GM10248 (cell line): ENCODE measurements at regions not wholly inside any gene's neighbourhood (a gene's known extent, or its start where the extent isn't known, plus 50 kb on each side); places are given as distances from the start of the nearest gene placed in this dataset.

Source experiments
- CTCF ChIA-PET: fragments of 300-600 bp; sonication (Branson Sonifier 250); formaldehyde crosslinking; extraction: SDS; loops from one replicate; lab custom pipeline; 2021; ENCODE audit warnings: antibody characterized with exemption; lab: Yijun Ruan, JAX
- POLR2A ChIA-PET: fragments of 350-650 bp; sonication (Branson Sonifier 250); formaldehyde crosslinking; extraction: SDS; loops from one replicate; lab custom pipeline; 2020; ENCODE audit warnings: antibody characterized with exemption; lab: Yijun Ruan, JAX
- DNase-seq: peaks from one replicate; pipeline ENCODE4 v3.0.0; 2012; ENCODE audit errors: extremely low spot score
- CTCF ChIP-seq: IDR thresholded peaks from 2 replicates; pipeline ENCODE4 v1.5.1; 2012; ENCODE audit warnings: mild to moderate bottlenecking, low read depth; ENCODE audit errors: extremely low read depth, missing control alignments, control extremely low read depth

- TF ChIP-seq CTCF: no peak
- DNase-seq: no peak
- POLR2A ChIA-PET: no interaction called here
- CTCF ChIA-PET: no interaction called here
Observed at GRCh38 chr11:44397586-44398178, 87.7 kb upstream of the ALX4 start.

GRCh38 chr11:44398266-44399030 is 88.5 kb upstream of the ALX4 start:
- ChIA-PET POLR2A (no interaction called here), CTCF (interaction anchor here (1.3 kb wide), 1 partner anchor 21 kb away, joined by 3 read pairs; no protein-coding TSS in a partner anchor)
- no peak for DNase-seq
- no peak for TF ChIP-seq CTCF

- CTCF ChIA-PET: no interaction called here
- no peak for TF ChIP-seq CTCF
- no peak for DNase-seq
- POLR2A ChIA-PET: no interaction called here
Observed at GRCh38 chr11:44399968-44400367, 90.0 kb upstream of the ALX4 start.

- TF ChIP-seq CTCF: no peak
- DNase-seq: no peak
- ChIA-PET POLR2A (no interaction called here), CTCF (no interaction called here)
Observed at GRCh38 chr11:44400431-44400830, 90.5 kb upstream of the ALX4 start.

GRCh38 chr11:44402466-44403075 is 92.6 kb upstream of the ALX4 start:
- ChIA-PET CTCF (no interaction called here), POLR2A (no interaction called here)
- TF ChIP-seq CTCF: no peak
- no peak for DNase-seq

- no peak for TF ChIP-seq CTCF
- POLR2A ChIA-PET: no interaction called here
- CTCF ChIA-PET: no interaction called here
- DNase-seq: no peak
Observed at GRCh38 chr11:44403176-44403575, 93.2 kb upstream of the ALX4 start.
